OCI-LY7 (cell line): ENCODE measurements at regions not wholly inside any gene's neighbourhood (a gene's known extent, or its start where the extent isn't known, plus 50 kb on each side); places are given as distances from the start of the nearest gene placed in this dataset.

ENCODE experiments used
- CTCF ChIP-seq: fragments of 200-600 bp; sonication (generic); conservative IDR thresholded peaks from 2 replicates; pipeline ENCODE4 v1.5.1; 2014; ENCODE audit warnings: mild to moderate bottlenecking, antibody characterized with exemption, low read length, moderate library complexity, mixed read lengths
- EZH2phosphoT487 ChIP-seq: fragments of 200-600 bp; sonication (generic); IDR thresholded peaks from 2 replicates; pipeline ENCODE4 v1.6.1; 2018; ENCODE audit warnings: low read depth, borderline replicate concordance, mild to moderate bottlenecking, mixed run types, antibody characterized with exemption, low read length, moderate library complexity, mixed read lengths

- TF ChIP-seq CTCF (no peak), EZH2phosphoT487 (no peak)
Measured at GRCh38 chr16:62963846-62964245, 927.6 kb upstream of the CDH8 start.
